IMR-90 (cell line): ENCODE measurements at regions not wholly inside any gene's neighbourhood (a gene's known extent, or its start where the extent isn't known, plus 50 kb on each side); places are given as distances from the start of the nearest gene placed in this dataset.

Experiments used
- ATAC-seq: fragments of 200-7000 bp; cut with Tn5 transposase; 2 replicates; pipeline ENCODE4 v1.9.1; 2020; ENCODE audit warnings: low read depth, mild to moderate bottlenecking, moderate library complexity
- BruUV-seq: library from RNA; stranded (reverse); fragments of 400-500 nt; replicated peaks from 2 replicates; lab custom pipeline; 2021; lab: Mats Ljungman, UMichigan
- CTCF ChIA-PET: fragments of 300-600 bp; formaldehyde crosslinking; extraction: SDS; loops from one replicate; lab custom pipeline; 2021; ENCODE audit warnings: antibody characterized with exemption; lab: Yijun Ruan, JAX
- POLR2A ChIA-PET: fragments of 300-600 bp; sonication (Branson Sonifier 250); formaldehyde crosslinking; loops from one replicate; lab custom pipeline; 2022; ENCODE audit warnings: antibody characterized with exemption; ENCODE audit not compliant: unreplicated experiment; lab: Charles Lee
- DNase-seq: peaks from one replicate; pipeline ENCODE4 v3.0.0; 2013
- H2AFZ ChIP-seq: replicated peaks from 2 replicates; pipeline ENCODE3; 2013; ENCODE audit warnings: low read length, mild to moderate bottlenecking; ENCODE audit not compliant: poor library complexity
- H2AK5ac ChIP-seq: 2 replicates; pipeline ENCODE4 v1.6.1; 2013; ENCODE audit warnings: low read depth, low read length, inconsistent platforms
- H2AK9ac ChIP-seq: replicated peaks from 2 replicates; pipeline ENCODE3; 2013; ENCODE audit warnings: mild to moderate bottlenecking, low read depth, low read length, moderate library complexity; ENCODE audit not compliant: poor library complexity
- H2BK120ac ChIP-seq: 2 replicates; pipeline ENCODE4 v1.6.1; 2013; ENCODE audit warnings: low read depth, low read length, inconsistent platforms
- H2BK15ac ChIP-seq: 3 replicates; pipeline ENCODE4 v1.6.1; 2013; ENCODE audit warnings: low read depth, low read length, inconsistent platforms
- H2BK20ac ChIP-seq: 2 replicates; pipeline ENCODE4 v1.6.1; 2013; ENCODE audit warnings: low read depth, mild to moderate bottlenecking, inconsistent platforms, low read length, moderate library complexity
- H2BK5ac ChIP-seq: 2 replicates; pipeline ENCODE4 v1.6.1; 2013; ENCODE audit warnings: mild to moderate bottlenecking, low read depth, low read length, inconsistent platforms; ENCODE audit not compliant: poor library complexity, severe bottlenecking
- H3K14ac ChIP-seq: replicated peaks from 2 replicates; pipeline ENCODE4 v1.6.1; 2013; ENCODE audit warnings: low read depth, low read length, inconsistent platforms
- H3K18ac ChIP-seq: 2 replicates; pipeline ENCODE4 v1.6.1; 2013; ENCODE audit warnings: low read depth, low read length, control low read depth
- H3K23ac ChIP-seq: 2 replicates; pipeline ENCODE4 v1.6.1; 2013; ENCODE audit warnings: low read depth, low read length, inconsistent platforms
- H3K27ac ChIP-seq: 2 replicates; pipeline ENCODE4 v1.5.1; 2013; ENCODE audit warnings: mild to moderate bottlenecking, control low read depth, low read length; ENCODE audit not compliant: insufficient read depth
- H3K27me3 ChIP-seq: 2 replicates; pipeline ENCODE4 v1.6.1; 2013; ENCODE audit warnings: low read length; ENCODE audit not compliant: control insufficient read depth, insufficient read depth
- H3K36me3 ChIP-seq: 2 replicates; pipeline ENCODE4 v1.6.1; 2013; ENCODE audit warnings: low read length, mixed read lengths; ENCODE audit not compliant: control insufficient read depth, insufficient read depth
- H3K4ac ChIP-seq: 2 replicates; pipeline ENCODE4 v1.6.1; 2013; ENCODE audit warnings: low read depth, low read length, inconsistent platforms
- H3K4me1 ChIP-seq: 2 replicates; pipeline ENCODE4 v1.6.1; 2013; ENCODE audit warnings: low read length, mixed read lengths; ENCODE audit not compliant: control insufficient read depth, insufficient read depth
- H3K4me2 ChIP-seq: 2 replicates; pipeline ENCODE4 v1.6.1; 2013; ENCODE audit warnings: low read depth, mild to moderate bottlenecking, control low read depth, low read length, moderate library complexity
- H3K4me3 ChIP-seq: 2 replicates; pipeline ENCODE4 v1.5.1; 2013; ENCODE audit warnings: low read depth, mild to moderate bottlenecking, control low read depth, low read length, moderate library complexity; ENCODE audit not compliant: insufficient read depth
- H3K56ac ChIP-seq: 2 replicates; pipeline ENCODE4 v1.6.1; 2013; ENCODE audit warnings: low read length, inconsistent platforms; ENCODE audit not compliant: insufficient read depth; ENCODE audit errors: extremely low read depth
- H3K79me1 ChIP-seq, 2 experiments: 2 replicates each; pipeline ENCODE4 v1.6.1; 2013; ENCODE audit warnings: low read length in 2 of 2, inconsistent platforms in 1 of 2, low read depth in 1 of 2
- H3K9ac ChIP-seq: 2 replicates; pipeline ENCODE4 v1.6.1; 2013; ENCODE audit warnings: low read depth, low read length, control low read depth
- H3K9me1 ChIP-seq: 2 replicates; pipeline ENCODE4 v1.6.1; 2013; ENCODE audit warnings: low read length, inconsistent platforms; ENCODE audit not compliant: insufficient read depth
- H3K9me3 ChIP-seq: 2 replicates; pipeline ENCODE4 v1.6.1; 2013; ENCODE audit warnings: low read length; ENCODE audit not compliant: control insufficient read depth, insufficient read depth
- H4K20me1 ChIP-seq: 2 replicates; pipeline ENCODE4 v1.6.1; 2013; ENCODE audit warnings: low read length, inconsistent platforms; ENCODE audit not compliant: insufficient read depth
- H4K5ac ChIP-seq: 2 replicates; pipeline ENCODE4 v1.6.1; 2013; ENCODE audit warnings: mild to moderate bottlenecking, low read depth, low read length, control low read depth
- H4K8ac ChIP-seq, 2 experiments: 2 replicates each; pipeline ENCODE4 v1.6.1; 2013; ENCODE audit warnings: low read depth in 2 of 2, low read length in 2 of 2, control low read depth in 1 of 2, inconsistent platforms in 1 of 2
- H4K91ac ChIP-seq: 2 replicates; pipeline ENCODE4 v1.6.1; 2013; ENCODE audit warnings: low read depth, low read length, inconsistent platforms; ENCODE audit not compliant: insufficient read depth
- BHLHE40 ChIP-seq: fragments of 150-350 bp; IDR thresholded peaks from 2 replicates; pipeline ENCODE4 v1.6.1; 2016; ENCODE audit warnings: mild to moderate bottlenecking, low read depth, low read length
- CEBPB ChIP-seq: IDR thresholded peaks from 2 replicates; pipeline ENCODE4 v1.6.1; 2012; ENCODE audit warnings: low read depth, low read length, improper control_type of control experiment
- CTCF ChIP-seq: conservative IDR thresholded peaks from 2 replicates; pipeline ENCODE4 v1.5.1; 2012; ENCODE audit warnings: mild to moderate bottlenecking, low read depth, low read length, improper control_type of control experiment
- FOS ChIP-seq: fragments of 150-350 bp; IDR thresholded peaks from 2 replicates; pipeline ENCODE4 v1.6.1; 2016; ENCODE audit warnings: low read depth, low read length
- MAFK ChIP-seq: IDR thresholded peaks from 2 replicates; pipeline ENCODE4 v1.6.1; 2012; ENCODE audit warnings: low read depth, low read length, improper control_type of control experiment
- MAZ ChIP-seq: IDR thresholded peaks from 2 replicates; pipeline ENCODE4 v1.6.1; 2012; ENCODE audit warnings: low read depth, mild to moderate bottlenecking, low read length, improper control_type of control experiment, moderate library complexity, borderline replicate concordance
- MXI1 ChIP-seq: IDR thresholded peaks from 2 replicates; pipeline ENCODE4 v1.6.1; 2012; ENCODE audit warnings: low read depth, mild to moderate bottlenecking, low read length, moderate library complexity, borderline replicate concordance
- NFE2L2 ChIP-seq: fragments of 150-350 bp; IDR thresholded peaks from 2 replicates; pipeline ENCODE4 v1.6.1; 2016; ENCODE audit warnings: low read depth, mild to moderate bottlenecking, low read length
- POLR2A ChIP-seq: IDR thresholded peaks from 2 replicates; pipeline ENCODE4 v1.6.1; 2012; ENCODE audit warnings: mild to moderate bottlenecking, low read depth, low read length
- RAD21 ChIP-seq: IDR thresholded peaks from 2 replicates; pipeline ENCODE4 v1.6.1; 2012; ENCODE audit warnings: low read length, improper control_type of control experiment
- RCOR1 ChIP-seq: IDR thresholded peaks from 2 replicates; pipeline ENCODE4 v1.6.1; 2012; ENCODE audit warnings: mild to moderate bottlenecking, low read length, improper control_type of control experiment; ENCODE audit not compliant: insufficient replicate concordance
- RFX5 ChIP-seq: IDR thresholded peaks from 2 replicates; pipeline ENCODE4 v1.8.0; 2012; ENCODE audit warnings: low read depth, mild to moderate bottlenecking, low read length, moderate library complexity
- SMC3 ChIP-seq: fragments of 150-350 bp; IDR thresholded peaks from 2 replicates; pipeline ENCODE4 v1.6.1; 2016; ENCODE audit warnings: low read depth, mild to moderate bottlenecking, antibody characterized with exemption, low read length, moderate library complexity
- USF2 ChIP-seq: fragments of 150-350 bp; IDR thresholded peaks from 2 replicates; pipeline ENCODE4 v1.6.1; 2017; ENCODE audit warnings: mild to moderate bottlenecking, antibody characterized with exemption, low read length, low read depth
- WGBS, 2 experiments: methylation state at CpG; one replicate each; pipeline versions ENCODE4 v1.1.5 to v1.1.7; 2013; ENCODE audit warnings: missing lambda C conversion rate in 2 of 2; ENCODE audit not compliant: insufficient read length in 1 of 2; ENCODE audit errors: extremely low coverage in 2 of 2; 5-methylcytosine and 5-hydroxymethylcytosine counted together
- dilution Hi-C: fragments of 300-500 bp; cut with HindIII; formaldehyde crosslinking; loops from one replicate; pipeline ENCODE4 v1.14.3; 2018; ENCODE audit warnings: low sequenced_read_pairs; ENCODE audit not compliant: unreplicated experiment
- in situ Hi-C: fragments of 300-500 bp; cut with MboI; formaldehyde crosslinking; loops from 3 replicates; pipeline ENCODE4 v1.14.3; 2019; ENCODE audit warnings: low sequenced_read_pairs, inconsistent platforms, mixed read lengths
- intact Hi-C: fragments of 100-400 bp; cut with micrococcal nuclease; formaldehyde crosslinking; loops from 2 replicates; pipeline ENCODE4 v1.10.0; 2022
- TF ChIP-seq, protein P1 (sequence below): fragments of 150-350 bp; IDR thresholded peaks from 2 replicates; pipeline ENCODE4 v1.6.1; 2016; ENCODE audit warnings: low read depth, mild to moderate bottlenecking, low read length, moderate library complexity, borderline replicate concordance

- no peak overlapping the region for H3K23ac ChIP-seq
- H2BK120ac ChIP-seq = no peak overlapping the region
- dilution Hi-C loops (no loop called here), intact Hi-C loops (no loop called here), in situ Hi-C loops (no loop called here)
- no peak overlapping the region for H2AFZ ChIP-seq
- H3K4me3 ChIP-seq = no peak overlapping the region
- no peak overlapping the region for H3K14ac ChIP-seq
- no peak overlapping the region for H3K56ac ChIP-seq
- H2BK15ac ChIP-seq = no peak overlapping the region
- no peak overlapping the region for H3K27ac ChIP-seq
- CTCF ChIA-PET = no interaction called here
- BruUV-seq = no TSS peak
- no peak overlapping the region for H4K5ac ChIP-seq
- no peak overlapping the region for H2AK9ac ChIP-seq
- POLR2A ChIA-PET = no interaction called here
- TF ChIP-seq CTCF (no peak), USF2 (no peak), BHLHE40 (no peak), CEBPB (no peak), POLR2A (no peak), NFE2L2 (no peak), RCOR1 (no peak), MAFK (no peak), SMC3 (no peak), MXI1 (no peak), MAZ (no peak), RFX5 (no peak), FOS (no peak), RAD21 (no peak)
- TF ChIP-seq, protein P1, sequence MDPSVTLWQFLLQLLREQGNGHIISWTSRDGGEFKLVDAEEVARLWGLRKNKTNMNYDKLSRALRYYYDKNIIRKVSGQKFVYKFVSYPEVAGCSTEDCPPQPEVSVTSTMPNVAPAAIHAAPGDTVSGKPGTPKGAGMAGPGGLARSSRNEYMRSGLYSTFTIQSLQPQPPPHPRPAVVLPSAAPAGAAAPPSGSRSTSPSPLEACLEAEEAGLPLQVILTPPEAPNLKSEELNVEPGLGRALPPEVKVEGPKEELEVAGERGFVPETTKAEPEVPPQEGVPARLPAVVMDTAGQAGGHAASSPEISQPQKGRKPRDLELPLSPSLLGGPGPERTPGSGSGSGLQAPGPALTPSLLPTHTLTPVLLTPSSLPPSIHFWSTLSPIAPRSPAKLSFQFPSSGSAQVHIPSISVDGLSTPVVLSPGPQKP = no peak
- H2BK20ac ChIP-seq = no peak overlapping the region
- H3K9me3 ChIP-seq = no peaks in the 10 kb centered on the region
- no peak overlapping the region for H2BK5ac ChIP-seq
- H3K36me3 ChIP-seq = no peaks in the 10 kb centered on the region
- H3K9me1 ChIP-seq = no peaks in the 10 kb centered on the region
- H3K4me1 ChIP-seq = no peaks in the 10 kb centered on the region
- no peak overlapping the region for H3K4ac ChIP-seq
- WGBS, 2 experiments = 74% methylated on average over 6 of the region's 6 CpGs; no CpG with 5 or more reads in 1 of the 2 experiments
- no peaks in the 10 kb centered on the region for H4K20me1 ChIP-seq
- no peak for DNase-seq
- H3K18ac ChIP-seq = no peak overlapping the region
- no peak for ATAC-seq
- no peaks in the 10 kb centered on the region for H3K27me3 ChIP-seq
- H3K9ac ChIP-seq = no peak overlapping the region
- H3K4me2 ChIP-seq = no peak overlapping the region
- H3K79me1 ChIP-seq = no peaks in the 10 kb centered on the region
- H4K91ac ChIP-seq = no peak overlapping the region
- no peak overlapping the region for H2AK5ac ChIP-seq
- no peak overlapping the region for H4K8ac ChIP-seq
Measured at GRCh38 chr16:26913851-26914250, 152.9 kb upstream of the C16orf82 start.
